ENCODE measurements at regions not wholly inside any gene's neighbourhood (a gene's known extent, or its start where the extent isn't known, plus 50 kb on each side); places are given as distances from the start of the nearest gene placed in this dataset.

DNA sequence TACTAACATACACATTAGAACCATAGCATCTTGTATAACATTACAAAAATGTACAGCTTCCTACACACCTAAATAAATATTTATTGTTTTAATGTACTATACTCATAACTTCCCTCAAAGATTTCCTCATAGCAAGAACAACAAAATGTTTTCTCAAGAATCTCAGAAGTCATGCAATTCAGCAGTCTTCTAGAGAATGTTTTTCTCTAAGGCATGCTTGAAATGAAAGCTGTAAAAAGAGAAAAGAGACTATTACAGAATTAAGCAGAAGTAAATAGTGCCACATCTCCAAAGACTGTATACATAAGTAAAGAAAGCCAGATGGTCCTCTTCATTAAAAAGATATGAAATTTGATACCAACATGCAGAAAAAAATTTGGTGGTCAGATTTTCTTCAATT is 672.2 kb downstream of the EPM2A start:
- TF ChIP-seq, protein P1, sequence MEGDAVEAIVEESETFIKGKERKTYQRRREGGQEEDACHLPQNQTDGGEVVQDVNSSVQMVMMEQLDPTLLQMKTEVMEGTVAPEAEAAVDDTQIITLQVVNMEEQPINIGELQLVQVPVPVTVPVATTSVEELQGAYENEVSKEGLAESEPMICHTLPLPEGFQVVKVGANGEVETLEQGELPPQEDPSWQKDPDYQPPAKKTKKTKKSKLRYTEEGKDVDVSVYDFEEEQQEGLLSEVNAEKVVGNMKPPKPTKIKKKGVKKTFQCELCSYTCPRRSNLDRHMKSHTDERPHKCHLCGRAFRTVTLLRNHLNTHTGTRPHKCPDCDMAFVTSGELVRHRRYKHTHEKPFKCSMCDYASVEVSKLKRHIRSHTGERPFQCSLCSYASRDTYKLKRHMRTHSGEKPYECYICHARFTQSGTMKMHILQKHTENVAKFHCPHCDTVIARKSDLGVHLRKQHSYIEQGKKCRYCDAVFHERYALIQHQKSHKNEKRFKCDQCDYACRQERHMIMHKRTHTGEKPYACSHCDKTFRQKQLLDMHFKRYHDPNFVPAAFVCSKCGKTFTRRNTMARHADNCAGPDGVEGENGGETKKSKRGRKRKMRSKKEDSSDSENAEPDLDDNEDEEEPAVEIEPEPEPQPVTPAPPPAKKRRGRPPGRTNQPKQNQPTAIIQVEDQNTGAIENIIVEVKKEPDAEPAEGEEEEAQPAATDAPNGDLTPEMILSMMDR (IDR thresholded peaks at IDR 0.05) = no peak
- TF ChIP-seq POLR2A (IDR thresholded peaks at IDR 0.05) = no peak
- no peak for TF ChIP-seq POLR2AphosphoS5 (IDR thresholded peaks at IDR 0.05)
- no peak for TF ChIP-seq EP300 (IDR thresholded peaks at IDR 0.05)

All from upper lobe of left lung (tissue), 4 donors.